HG03342 (cell line): ENCODE measurements at regions not wholly inside any gene's neighbourhood (a gene's known extent, or its start where the extent isn't known, plus 50 kb on each side); places are given as distances from the start of the nearest gene placed in this dataset.
"Not testable (repeated sequence)": the region's sequence is repeated elsewhere in the genome, so short reads cannot be mapped to it uniquely, and the experiment has no call there.

Experiments used
- ATAC-seq: cut with Tn5 transposase; IDR thresholded peaks from one replicate; pipeline ENCODE4 v1.9.1; 2021; ENCODE audit warnings: mild to moderate bottlenecking, moderate library complexity; ENCODE audit not compliant: unreplicated experiment

- ATAC-seq = no peak
Observed at GRCh38 chr5:175347931-175348330, 96.1 kb downstream of the DRD1 start.

DNA sequence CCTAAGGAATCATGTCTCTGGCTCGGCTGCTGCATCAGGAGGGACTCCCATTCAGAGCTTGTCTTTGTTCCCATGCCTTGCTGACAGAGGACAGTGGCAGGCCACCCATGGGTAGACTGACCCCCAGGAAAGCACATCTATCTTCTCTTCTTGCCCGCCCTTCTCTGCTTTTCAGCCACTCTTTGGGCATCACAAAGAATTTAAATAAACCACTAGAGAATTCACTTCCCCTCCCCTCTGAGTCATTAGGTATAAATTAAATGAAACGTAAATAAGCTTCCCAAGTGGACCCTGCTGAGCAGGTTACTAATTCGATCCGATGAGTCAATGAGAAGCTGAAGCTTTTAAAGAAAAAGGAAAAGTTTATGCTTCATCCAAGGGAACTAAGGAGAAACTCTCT lies 97.0 kb downstream of the DRD1 start:
- ATAC-seq = no peak

GRCh38 chr5:175344331-175345195 lies 99.4 kb downstream of the DRD1 start:
- ATAC-seq = no peak

- no peak for ATAC-seq
Observed at GRCh38 chr5:175343308-175343707, 100.7 kb downstream of the DRD1 start.

GRCh38 chr5:175340180-175340579 lies 103.8 kb downstream of the DRD1 start:
- no peak for ATAC-seq

- no peak for ATAC-seq
Observed at GRCh38 chr5:175337680-175338079, 106.3 kb downstream of the DRD1 start.

GRCh38 chr5:175336781-175337180 lies 107.2 kb downstream of the DRD1 start:
- no peak for ATAC-seq

DNA sequence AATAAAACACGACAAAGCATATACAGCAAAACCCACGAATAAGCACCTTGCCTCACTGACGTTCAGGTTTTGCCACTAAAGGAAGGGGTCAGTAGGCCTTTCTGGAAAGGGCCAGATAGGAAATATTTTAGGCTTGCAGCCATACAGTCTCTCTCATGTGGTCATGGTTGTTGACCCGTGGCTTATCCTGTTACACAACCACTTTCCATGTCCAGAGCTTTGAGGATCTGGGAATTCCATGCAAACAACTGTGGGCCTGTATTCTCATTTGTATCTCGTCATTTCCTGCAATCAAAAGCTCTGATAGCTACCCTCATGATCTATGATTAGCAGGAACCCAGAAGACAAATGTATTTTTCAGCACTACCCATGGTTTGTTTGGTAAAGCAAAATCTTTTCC lies 108.3 kb downstream of the DRD1 start:
- no peak for ATAC-seq

DNA sequence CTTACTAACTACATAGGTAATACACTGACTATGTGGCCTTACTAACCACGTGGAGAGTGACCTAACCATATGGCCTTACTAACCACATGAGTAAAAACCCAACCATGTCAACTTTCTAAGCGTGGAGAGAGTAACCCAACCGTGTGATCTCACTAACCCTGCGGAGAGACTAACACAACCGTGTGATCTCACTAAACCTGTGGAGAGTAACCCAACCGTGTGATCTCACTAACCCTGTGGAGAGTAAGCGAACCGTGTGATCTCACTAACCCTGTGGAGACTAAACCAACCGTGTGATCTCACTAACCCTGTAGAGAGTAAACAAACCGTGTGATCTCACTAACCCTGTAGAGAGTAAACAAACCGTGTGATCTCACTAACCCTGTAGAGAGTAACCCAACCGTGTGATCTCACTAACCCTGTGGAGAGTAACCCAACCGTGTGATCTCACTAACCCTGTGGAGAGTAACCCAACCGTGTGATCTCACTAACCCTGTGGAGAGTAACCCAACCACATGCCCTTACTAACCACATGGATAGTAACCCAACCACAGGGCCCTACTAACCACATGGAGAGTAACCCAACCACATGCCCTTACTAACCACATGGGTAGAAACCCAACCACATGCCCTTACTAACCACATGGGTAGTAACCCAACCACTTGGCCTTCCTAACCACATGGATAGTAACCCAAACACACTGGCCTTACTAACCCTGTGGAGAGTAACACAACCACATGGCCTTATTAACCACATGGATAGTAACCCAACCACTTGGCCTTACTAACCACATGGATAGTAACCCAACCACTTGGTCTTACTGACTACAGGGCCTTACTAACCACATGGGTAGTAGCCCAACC lies 112.6 kb downstream of the DRD1 start:
- ATAC-seq = not testable (repeated sequence)

GRCh38 chr5:175329976-175330375 lies 114.0 kb downstream of the DRD1 start:
- no peak for ATAC-seq

GRCh38 chr5:175328687-175329086 lies 115.3 kb downstream of the DRD1 start:
- no peak for ATAC-seq

DNA sequence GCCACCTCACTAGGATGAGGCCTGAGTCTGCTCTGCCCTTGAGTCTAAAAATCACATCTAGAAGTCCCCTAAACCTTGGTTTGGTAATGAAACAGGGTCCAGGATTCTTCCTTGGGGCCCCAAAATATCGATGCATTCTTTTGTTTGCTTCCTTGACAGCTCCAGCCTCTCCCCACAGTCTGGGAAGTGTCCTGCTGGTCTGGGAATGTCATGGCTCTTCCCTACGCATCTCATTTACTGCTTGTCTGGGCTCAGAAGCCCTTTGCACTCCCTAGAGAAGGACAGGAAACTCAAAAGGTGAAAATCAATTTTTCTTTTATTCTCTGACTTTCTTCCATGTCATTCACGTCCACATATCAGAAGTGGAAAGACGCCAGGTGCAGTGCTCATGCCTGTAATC lies 115.8 kb downstream of the DRD1 start:
- no peak for ATAC-seq

GRCh38 chr5:175325681-175326080 lies 118.3 kb downstream of the DRD1 start:
- no peak for ATAC-seq

DNA sequence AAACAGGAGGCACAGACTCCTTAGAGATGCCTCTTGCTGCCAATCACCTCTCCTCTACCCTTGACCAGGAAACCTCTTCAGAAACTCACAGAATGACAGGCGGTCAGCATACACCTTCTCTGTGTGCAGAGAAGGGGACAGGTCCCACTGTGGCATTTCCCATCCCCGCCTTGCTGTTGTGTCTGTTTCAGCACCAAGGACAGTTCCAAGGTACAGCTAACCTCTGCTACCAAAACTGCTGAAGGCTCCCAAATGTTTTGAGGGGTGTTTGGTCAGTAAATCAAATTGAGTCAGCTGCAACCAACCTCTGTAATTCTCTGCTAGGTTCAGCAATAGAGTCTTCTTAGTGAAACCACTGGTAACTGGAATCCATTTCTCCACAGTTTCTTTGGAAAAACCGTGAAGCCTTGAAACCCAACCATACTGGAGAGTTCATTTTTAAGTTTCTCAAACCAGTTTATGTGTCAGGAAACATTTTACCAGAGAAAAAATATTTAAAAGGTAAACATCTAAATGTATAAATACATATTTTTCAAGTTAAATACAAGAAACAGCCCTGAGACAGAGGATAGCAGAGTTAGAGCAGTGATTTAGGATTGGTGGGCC lies 122.0 kb downstream of the DRD1 start:
- no peak for ATAC-seq

DNA sequence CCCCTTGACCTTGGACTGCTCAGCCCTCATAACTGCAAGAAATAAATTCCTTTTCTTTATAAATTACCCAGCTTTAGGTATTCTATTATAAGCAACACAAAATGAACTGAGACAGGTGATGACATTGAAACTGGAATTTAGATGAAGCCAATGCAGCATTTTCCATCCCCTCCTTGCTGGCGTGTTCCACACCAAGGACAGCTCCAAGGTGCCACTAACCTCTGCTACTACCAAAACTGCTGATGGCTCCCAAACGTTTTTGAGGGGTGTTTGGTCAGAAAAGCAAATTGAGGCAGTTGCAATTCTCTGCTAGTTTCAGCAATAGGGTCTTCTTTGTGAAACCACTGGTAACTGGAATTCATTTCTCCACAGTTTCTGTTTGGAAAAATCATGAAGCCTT lies 124.8 kb downstream of the DRD1 start:
- ATAC-seq = no peak

- no peak for ATAC-seq
Observed at GRCh38 chr5:175317872-175318271, 126.1 kb downstream of the DRD1 start.

DNA sequence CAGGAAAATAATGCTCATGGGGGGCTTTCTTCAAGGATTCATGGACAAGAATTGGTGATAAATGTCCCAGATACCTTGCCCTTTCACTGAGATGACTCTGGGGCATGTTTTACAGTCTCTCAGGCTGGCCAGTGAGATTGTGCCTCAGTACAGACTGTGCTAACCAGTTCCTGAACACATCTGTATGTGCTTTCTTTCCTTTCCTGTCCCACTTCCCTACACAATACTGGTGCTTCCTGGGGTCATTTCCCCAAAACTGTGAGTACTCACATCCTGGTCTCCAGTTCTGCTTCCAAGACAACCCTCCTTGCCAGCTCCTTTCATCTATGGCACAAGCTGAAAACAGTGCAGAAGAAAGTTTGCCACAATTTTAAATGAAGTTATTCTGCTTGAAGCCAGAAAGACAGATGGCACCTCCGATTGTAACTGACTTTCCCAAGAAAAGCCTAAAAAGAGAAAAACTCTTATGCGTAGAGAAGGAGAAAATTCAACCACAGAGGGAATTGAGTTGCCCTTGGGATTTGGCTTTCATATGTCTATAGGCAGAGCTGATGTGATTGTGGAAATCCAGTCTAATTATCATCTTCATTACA lies 134.7 kb downstream of the DRD1 start:
- no peak for ATAC-seq

- no peak for ATAC-seq
Observed at GRCh38 chr5:175308701-175309100, 135.3 kb downstream of the DRD1 start.

DNA sequence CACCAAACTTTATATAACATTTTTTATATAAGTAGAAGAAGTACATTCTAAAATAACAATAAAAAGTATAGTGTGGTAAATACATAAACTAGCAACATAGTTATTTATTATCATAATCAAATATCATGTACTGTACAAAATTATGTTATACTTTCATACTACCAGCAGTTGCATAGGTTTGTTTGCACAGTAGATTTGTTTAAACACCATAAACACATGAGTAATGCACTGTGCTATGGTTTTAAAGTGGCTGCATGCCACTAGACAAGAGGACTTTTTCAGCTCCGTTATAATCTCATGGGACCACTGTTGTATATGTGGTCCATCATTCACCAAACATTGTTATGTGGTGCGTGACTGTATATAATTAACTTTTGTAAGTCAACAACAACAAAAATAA lies 137.6 kb downstream of the DRD1 start:
- no peak for ATAC-seq

GRCh38 chr5:175305251-175305650 lies 138.7 kb downstream of the DRD1 start:
- no peak for ATAC-seq

DNA sequence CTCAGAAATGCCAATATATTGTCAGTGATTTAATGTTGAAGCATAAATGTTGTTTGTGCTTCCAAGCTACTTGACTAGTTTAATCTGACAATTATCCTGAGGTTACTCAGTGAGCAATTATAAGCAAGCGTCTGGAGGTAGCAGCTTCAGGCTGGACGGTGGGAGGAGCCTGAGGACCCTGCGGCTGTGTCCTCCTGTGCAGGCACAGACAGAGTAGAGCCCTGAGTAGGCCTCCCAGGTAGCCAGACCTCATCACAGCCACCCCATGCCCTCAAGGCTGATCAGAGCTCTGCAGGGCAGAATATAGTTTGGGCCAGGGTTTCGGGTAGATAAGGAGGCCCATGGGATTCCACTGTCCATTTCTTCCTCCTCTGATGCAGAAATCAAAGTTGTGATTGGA lies 153.6 kb downstream of the DRD1 start:
- no peak for ATAC-seq
